Suprapubic skin (tissue), 4 donors: ENCODE measurements at regions not wholly inside any gene's neighbourhood (a gene's known extent, or its start where the extent isn't known, plus 50 kb on each side); places are given as distances from the start of the nearest gene placed in this dataset.

Experiments used
- DNase-seq, 2 donors: peaks; one replicate each; pipeline ENCODE4 v3.0.0-alpha.2; 2019; ENCODE audit warnings: low spot score in 2 of 2
- H3K27ac ChIP-seq: fragments of 200-600 bp; sonication (generic); one replicate; pipeline ENCODE4 v1.5.1; 2019
- H3K27me3 ChIP-seq: fragments of 200-600 bp; sonication (generic); one replicate; pipeline ENCODE4 v1.5.1; 2019
- H3K36me3 ChIP-seq: fragments of 200-600 bp; sonication (generic); one replicate; pipeline ENCODE4 v1.5.1; 2019
- H3K4me1 ChIP-seq: fragments of 200-600 bp; sonication (generic); one replicate; pipeline ENCODE4 v1.5.1; 2019
- H3K4me3 ChIP-seq: fragments of 200-600 bp; sonication (generic); one replicate; pipeline ENCODE4 v1.5.1; 2019; ENCODE audit warnings: mild to moderate bottlenecking
- H3K9me3 ChIP-seq: fragments of 200-600 bp; sonication (generic); one replicate; pipeline ENCODE4 v1.5.1; 2019
- CTCF ChIP-seq, 2 donors: fragments of 200-600 bp in 1 of 2; fragments of 450-650 bp in 1 of 2; sonication (generic) in 1 of 2; IDR thresholded peaks; one replicate each; pipeline ENCODE4 v1.5.1; 2016 to 2019; ENCODE audit warnings: antibody characterized with exemption in 2 of 2, mild to moderate bottlenecking in 1 of 2, moderate library complexity in 1 of 2
- EP300 ChIP-seq: sonication (generic); formaldehyde crosslinking; IDR thresholded peaks from one replicate; pipeline ENCODE4 v1.6.1; 2017; ENCODE audit warnings: antibody characterized with exemption
- POLR2A ChIP-seq, 2 donors: fragments of 450-650 bp; IDR thresholded peaks; one replicate each; pipeline ENCODE4 v1.6.1; 2017; ENCODE audit warnings: antibody characterized with exemption in 2 of 2, mild to moderate bottlenecking in 2 of 2, moderate library complexity in 2 of 2
- POLR2AphosphoS5 ChIP-seq, 3 donors: sonication (generic); formaldehyde crosslinking; IDR thresholded peaks; one replicate each; pipeline ENCODE4 v1.6.1; 2017; ENCODE audit warnings: antibody characterized with exemption in 3 of 3
- WGBS: methylation state at CpG from one replicate; pipeline ENCODE4 v1.1.5; 2018; 5-methylcytosine and 5-hydroxymethylcytosine counted together

GRCh38 chr20:55783381-55783780, 221.9 kb downstream of the CBLN4 start:
- 22% methylated on average over 3 of the region's 3 CpGs for WGBS
- no peak overlapping the region for H3K4me3 ChIP-seq
- no peaks in the 10 kb centered on the region for H3K9me3 ChIP-seq
- H3K27me3 ChIP-seq: no peaks in the 10 kb centered on the region
- TF ChIP-seq POLR2AphosphoS5 (IDR thresholded peaks at IDR 0.05): no peak
- no peak for TF ChIP-seq POLR2A (IDR thresholded peaks at IDR 0.05)
- no peak for TF ChIP-seq CTCF (IDR thresholded peaks at IDR 0.05)
- TF ChIP-seq EP300: no peak
- peaks cover 14% of the 10 kb centered on the region for H3K4me1 ChIP-seq
- peak overlapping the region; percentile 57 for H3K27ac ChIP-seq
- no peak for DNase-seq
- H3K36me3 ChIP-seq: no peaks in the 10 kb centered on the region

GRCh38 chr20:55782912-55783253, 222.4 kb downstream of the CBLN4 start:
- WGBS: 21% methylated on average over 8 of the region's 8 CpGs

GRCh38 chr20:55782224-55782911, 223.0 kb downstream of the CBLN4 start:
- Histone ChIP-seq H3K36me3 (no peaks in the 10 kb centered on the region), H3K27ac (no peak overlapping the region), H3K4me3 (no peak overlapping the region), H3K4me1 (peaks cover 14% of the 10 kb centered on the region), H3K27me3 (no peaks in the 10 kb centered on the region), H3K9me3 (no peaks in the 10 kb centered on the region)
- TF ChIP-seq CTCF (IDR thresholded peaks at IDR 0.05) (no peak), EP300 (no peak), POLR2A (IDR thresholded peaks at IDR 0.05) (no peak), POLR2AphosphoS5 (IDR thresholded peaks at IDR 0.05) (no peak)
- no peak for DNase-seq
- WGBS: 65% methylated on average over 5 of the region's 5 CpGs

More at GRCh38 chr20:55782912-55783253, 222.4 kb downstream of the CBLN4 start:
- no peaks in the 10 kb centered on the region for H3K9me3 ChIP-seq
- H3K4me3 ChIP-seq: no peak overlapping the region
- TF ChIP-seq EP300: no peak
- no peaks in the 10 kb centered on the region for H3K36me3 ChIP-seq
- H3K27me3 ChIP-seq: no peaks in the 10 kb centered on the region
- no peak for DNase-seq
- peaks cover 14% of the 10 kb centered on the region for H3K4me1 ChIP-seq
- H3K27ac ChIP-seq: peak overlapping the region; percentile 57

GRCh38 chr20:55778796-55779195, 226.5 kb downstream of the CBLN4 start:
- H3K36me3 ChIP-seq: no peaks in the 10 kb centered on the region
- no peak for DNase-seq
- H3K27me3 ChIP-seq: no peaks in the 10 kb centered on the region
- H3K4me1 ChIP-seq: peaks cover 14% of the 10 kb centered on the region
- 59% methylated on average over 5 of the region's 5 CpGs for WGBS
- H3K4me3 ChIP-seq: no peak overlapping the region
- H3K9me3 ChIP-seq: no peaks in the 10 kb centered on the region
- H3K27ac ChIP-seq: no peak overlapping the region
- TF ChIP-seq EP300: no peak
- TF ChIP-seq POLR2AphosphoS5 (IDR thresholded peaks at IDR 0.05): peak in 1 of 3 donors; percentile 17
- no peak for TF ChIP-seq CTCF (IDR thresholded peaks at IDR 0.05)

GRCh38 chr20:55777641-55778040, 227.7 kb downstream of the CBLN4 start:
- peaks cover 6% of the 10 kb centered on the region for H3K4me1 ChIP-seq
- TF ChIP-seq CTCF (IDR thresholded peaks at IDR 0.05): no peak
- no peak for TF ChIP-seq EP300
- TF ChIP-seq POLR2A (IDR thresholded peaks at IDR 0.05): no peak
- no peak for TF ChIP-seq POLR2AphosphoS5 (IDR thresholded peaks at IDR 0.05)
- no peak overlapping the region for H3K4me3 ChIP-seq
- WGBS: 71% methylated on average over 2 of the region's 2 CpGs
- H3K36me3 ChIP-seq: no peaks in the 10 kb centered on the region
- H3K27ac ChIP-seq: no peak overlapping the region
- no peak for DNase-seq
- no peaks in the 10 kb centered on the region for H3K9me3 ChIP-seq
- no peaks in the 10 kb centered on the region for H3K27me3 ChIP-seq

- H3K4me1 ChIP-seq: no peaks in the 10 kb centered on the region
- DNase-seq: no peak
- H3K27me3 ChIP-seq: no peaks in the 10 kb centered on the region
- H3K27ac ChIP-seq: no peak overlapping the region
- 85% methylated on average over 3 of the region's 3 CpGs for WGBS
- H3K36me3 ChIP-seq: no peaks in the 10 kb centered on the region
- no peaks in the 10 kb centered on the region for H3K9me3 ChIP-seq
- no peak overlapping the region for H3K4me3 ChIP-seq
- TF ChIP-seq EP300 (no peak), CTCF (IDR thresholded peaks at IDR 0.05) (no peak), POLR2AphosphoS5 (IDR thresholded peaks at IDR 0.05) (no peak)
Observed at GRCh38 chr20:55776176-55776575, 229.1 kb downstream of the CBLN4 start.
